HG02759 (cell line): ENCODE measurements at regions not wholly inside any gene's neighbourhood (a gene's known extent, or its start where the extent isn't known, plus 50 kb on each side); places are given as distances from the start of the nearest gene placed in this dataset.
"Not testable (repeated sequence)": the region's sequence is repeated elsewhere in the genome, so short reads cannot be mapped to it uniquely, and the experiment has no call there.

Experiments
- ATAC-seq: cut with Tn5 transposase; IDR thresholded peaks from one replicate; pipeline ENCODE4 v1.9.1; 2021; ENCODE audit warnings: mild to moderate bottlenecking, moderate library complexity; ENCODE audit not compliant: unreplicated experiment

GRCh38 chr5:50583621-50584020, 82.8 kb upstream of the PARP8 start:
- no peak for ATAC-seq

- ATAC-seq = not testable (repeated sequence)
Observed at GRCh38 chr5:50588471-50588870, 78.0 kb upstream of the PARP8 start.

DNA sequence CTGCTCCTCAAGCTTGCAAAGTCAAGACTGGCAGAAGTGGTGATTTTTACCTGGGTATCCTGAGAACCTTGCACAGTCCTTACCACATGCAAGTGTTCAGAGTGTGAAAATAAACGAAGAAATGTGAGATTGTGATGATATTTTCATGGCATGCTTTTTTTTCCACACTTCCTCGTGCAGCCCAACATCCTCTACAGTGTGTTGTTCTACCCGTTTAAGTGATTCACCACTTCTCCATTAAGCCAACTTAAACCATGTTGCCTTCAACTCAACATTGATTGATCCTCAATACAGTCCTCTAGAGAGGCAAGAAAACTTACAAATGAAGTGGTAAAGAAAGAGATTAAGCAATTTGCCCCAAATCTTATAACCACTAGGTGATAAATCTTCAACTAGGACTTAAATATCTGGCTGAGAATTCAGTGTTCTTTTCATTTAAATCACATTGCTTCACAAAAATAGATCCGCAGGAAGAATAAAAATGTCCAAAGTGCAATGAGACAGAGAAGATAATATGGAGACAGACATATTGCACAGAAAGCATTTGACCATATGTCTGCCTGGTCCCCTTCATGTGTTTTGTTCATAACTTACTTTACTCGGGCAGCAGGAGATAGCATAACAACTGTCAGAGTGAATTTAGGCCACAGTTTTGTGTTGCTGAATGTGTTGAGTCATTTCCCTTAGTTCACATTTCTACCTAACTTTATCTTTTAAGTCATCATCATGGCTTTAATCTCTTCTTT, 75.8 kb upstream of the PARP8 start:
- not testable (repeated sequence) for ATAC-seq

GRCh38 chr5:50591338-50591737, 75.1 kb upstream of the PARP8 start:
- not testable (repeated sequence) for ATAC-seq

- no peak for ATAC-seq
Observed at GRCh38 chr5:50593681-50594080, 72.8 kb upstream of the PARP8 start.

- no peak for ATAC-seq
Observed at GRCh38 chr5:50595199-50595598, 71.2 kb upstream of the PARP8 start.

- ATAC-seq = not testable (repeated sequence)
Observed at GRCh38 chr5:50601576-50601975, 64.9 kb upstream of the PARP8 start.

DNA sequence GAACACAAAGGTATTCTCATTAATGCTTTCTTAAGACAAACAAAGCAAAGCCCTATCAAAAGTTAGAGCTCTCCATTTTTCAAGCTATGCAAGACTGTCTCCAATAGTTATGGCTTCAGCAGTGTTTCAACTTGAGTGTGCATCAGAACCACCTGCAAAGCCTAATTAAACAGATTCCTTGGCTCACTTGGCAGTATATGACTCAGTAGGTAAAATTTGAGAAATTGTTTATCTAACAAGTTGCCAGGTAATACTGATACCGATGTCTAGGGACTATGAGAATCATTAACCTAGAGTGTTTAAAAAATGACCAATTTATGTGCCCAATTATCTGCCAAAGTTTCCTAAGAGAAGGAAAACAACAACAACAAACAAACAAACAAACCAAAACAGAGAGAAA, 60.3 kb upstream of the PARP8 start:
- ATAC-seq = no peak

- ATAC-seq = not testable (repeated sequence)
Observed at GRCh38 chr5:50607456-50607855, 59.0 kb upstream of the PARP8 start.

GRCh38 chr5:50607953-50608705, 58.3 kb upstream of the PARP8 start:
- not testable (repeated sequence) for ATAC-seq

GRCh38 chr5:50613057-50613456, 53.4 kb upstream of the PARP8 start:
- ATAC-seq = not testable (repeated sequence)
